ENCODE measurements at regions not wholly inside any gene's neighbourhood (a gene's known extent, or its start where the extent isn't known, plus 50 kb on each side); places are given as distances from the start of the nearest gene placed in this dataset.

GRCh38 chr16:76875898-76876297 lies 315.1 kb upstream of the MON1B start:
- TF ChIP-seq CTCF (IDR thresholded peaks at IDR 0.05; ENCODE audit: poor library complexity), result no peak
- no peak for TF ChIP-seq EZH2 (IDR thresholded peaks at IDR 0.05; ENCODE audit: borderline replicate concordance)
- TF ChIP-seq EZH2phosphoT487 (IDR thresholded peaks at IDR 0.05; ENCODE audit: low read depth, severe bottlenecking, unreplicated experiment), result no peak

Measured in hepatocyte (in vitro differentiated cells).